Germinal center (tissue), 1 donor: ENCODE measurements at regions not wholly inside any gene's neighbourhood (a gene's known extent, or its start where the extent isn't known, plus 50 kb on each side); places are given as distances from the start of the nearest gene placed in this dataset.

Experiments used
- DNase-seq: peaks from one replicate; pipeline ENCODE4 v3.0.0; 2012; ENCODE audit warnings: mixed read lengths, low spot score

DNA sequence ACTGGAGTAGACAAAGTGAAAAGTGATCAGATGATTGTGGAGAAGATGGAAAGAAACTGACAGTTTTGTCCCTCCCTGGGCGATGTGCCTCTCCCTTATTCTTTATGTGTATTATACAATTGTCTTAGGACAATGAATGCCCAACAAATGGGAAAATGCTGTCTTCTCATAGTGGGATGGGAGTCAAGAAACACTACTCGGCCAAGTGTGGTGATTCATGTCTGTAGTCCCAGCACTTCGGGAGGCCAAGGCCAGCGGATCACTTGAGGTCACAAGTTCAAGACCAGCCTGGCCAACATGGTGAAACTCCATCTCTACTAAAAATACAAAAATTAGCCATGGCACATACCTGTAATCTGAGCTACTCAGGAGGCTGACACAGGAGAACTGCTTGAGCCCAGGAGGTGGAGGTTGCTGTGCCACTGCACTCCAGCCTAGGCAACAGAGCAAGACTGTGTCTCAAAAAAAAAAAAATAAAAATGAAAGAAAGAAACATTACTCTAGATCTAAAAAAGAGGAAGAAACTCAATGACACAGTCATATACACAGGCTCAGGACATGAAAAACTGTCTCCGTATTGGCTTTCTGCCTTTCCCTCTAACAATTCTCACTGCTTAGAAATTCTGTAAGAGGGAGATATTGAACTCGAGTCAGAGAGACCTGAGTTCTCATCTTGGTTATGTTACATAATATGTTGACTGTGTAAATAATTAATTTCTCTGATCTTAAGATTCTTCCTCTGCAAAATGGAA lies 67.9 kb upstream of the TARS1 start:
- no peak for DNase-seq

DNA sequence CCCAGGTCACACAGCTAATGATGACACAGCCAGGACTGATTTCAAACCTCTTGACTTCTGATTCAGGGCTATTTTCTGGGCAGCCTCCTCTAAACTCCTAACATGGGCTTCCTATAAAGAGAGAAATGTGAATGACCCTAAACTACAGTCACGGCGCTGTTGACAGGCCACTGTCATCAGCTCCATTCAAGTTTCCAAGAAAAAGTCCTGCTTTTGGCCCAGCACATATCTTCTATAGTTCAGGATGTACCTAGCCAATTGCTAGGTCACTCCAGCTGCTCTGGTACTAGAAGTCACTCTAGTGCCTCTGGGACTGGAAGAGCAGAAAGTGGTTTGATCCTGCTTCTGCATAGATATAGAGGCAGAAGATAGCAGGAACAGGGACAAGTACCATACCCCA lies 64.9 kb upstream of the TARS1 start:
- no peak for DNase-seq

- no peak for DNase-seq
Measured at GRCh38 chr5:33379757-33380156, 61.0 kb upstream of the TARS1 start.

DNA sequence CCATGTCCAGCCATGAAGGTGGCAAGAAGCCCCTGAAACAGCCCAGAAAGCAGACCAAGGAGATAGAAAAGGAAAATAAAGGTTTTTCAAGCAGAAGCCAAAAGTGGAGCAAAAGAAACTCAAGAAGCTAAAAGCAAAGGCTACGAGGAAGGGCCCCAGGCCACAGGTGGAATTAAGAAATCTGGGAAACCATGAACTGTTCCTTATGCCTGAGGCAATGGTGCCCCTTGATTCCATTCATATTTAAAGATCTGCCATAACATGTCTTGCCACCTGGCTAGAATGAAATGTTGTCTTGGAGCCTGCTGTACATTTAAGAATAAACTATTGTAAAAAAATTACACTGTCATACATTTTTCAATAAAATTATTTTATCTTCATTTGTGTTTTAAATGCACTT lies 59.5 kb upstream of the TARS1 start:
- DNase-seq: no peak
